HG03066 (cell line): ENCODE measurements at regions not wholly inside any gene's neighbourhood (a gene's known extent, or its start where the extent isn't known, plus 50 kb on each side); places are given as distances from the start of the nearest gene placed in this dataset.
A peak's percentile ranks its signal among the peaks of the same experiment; 100 is the strongest.

ENCODE experiments used
- ATAC-seq: cut with Tn5 transposase; IDR thresholded peaks from one replicate; pipeline ENCODE4 v1.9.1; 2021; ENCODE audit warnings: low read depth; ENCODE audit not compliant: unreplicated experiment

DNA sequence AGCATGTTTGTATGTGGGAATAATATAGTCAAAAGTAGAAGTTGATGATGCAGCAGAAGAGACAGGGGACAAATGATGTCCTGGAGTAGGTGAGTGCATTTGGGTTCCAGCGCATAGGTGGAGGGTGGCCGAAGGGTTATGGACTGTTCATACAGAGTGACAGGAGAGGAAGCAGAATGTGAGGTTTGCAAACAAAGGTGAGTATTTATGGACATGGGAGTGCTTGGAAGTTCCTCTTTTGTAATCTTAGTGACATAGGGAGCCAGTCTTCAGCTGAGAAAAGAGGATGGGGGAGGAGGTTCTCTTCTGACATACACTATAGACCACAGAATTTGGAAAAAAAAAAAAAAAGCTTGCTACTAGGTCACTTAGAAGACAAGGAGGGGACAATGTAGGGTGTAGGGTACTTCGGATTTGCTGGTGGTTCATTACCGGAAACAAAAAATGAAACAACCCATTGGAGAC is 331.6 kb downstream of the DLEU7 start:
- peak; percentile 46 for ATAC-seq

DNA sequence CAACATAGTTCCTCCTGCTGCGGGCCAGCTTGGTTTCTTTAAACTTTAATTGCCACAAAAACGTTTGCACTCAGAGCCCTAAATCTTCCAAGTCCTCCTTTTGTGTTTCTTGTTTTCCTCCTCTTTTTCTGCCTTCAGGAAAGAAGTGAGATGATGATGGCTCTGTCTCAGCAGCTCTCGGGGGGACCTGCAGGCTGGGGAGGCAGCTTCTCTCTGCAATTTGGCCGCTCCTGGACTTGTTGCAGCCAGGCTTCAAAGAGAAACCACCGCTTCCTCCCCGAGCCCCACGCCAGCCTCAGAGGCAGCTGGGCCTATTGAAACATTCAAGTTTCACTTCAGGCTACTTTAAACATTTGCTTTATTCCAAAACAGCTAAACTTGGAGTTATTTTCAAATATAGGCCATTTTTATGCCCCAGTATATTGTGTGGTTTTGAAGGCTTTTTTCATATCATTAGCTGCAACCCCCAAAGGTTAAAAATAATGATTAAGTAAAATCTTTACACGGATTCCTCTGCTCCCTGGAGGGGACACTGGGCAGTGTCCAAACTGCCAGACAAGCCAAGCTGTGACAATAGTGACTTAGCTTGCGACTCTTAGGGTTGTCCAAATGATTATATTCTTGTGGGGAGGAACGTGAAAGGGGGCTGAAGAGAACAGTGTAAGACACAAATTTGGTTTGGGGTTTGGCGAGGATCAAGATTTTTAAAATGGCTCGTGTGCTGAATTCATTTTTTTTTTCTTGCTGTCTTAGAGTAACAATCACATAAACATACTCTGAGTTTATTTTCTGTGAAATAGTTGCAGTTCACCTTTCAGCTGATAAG is 330.8 kb downstream of the DLEU7 start:
- peak; percentile 95 for ATAC-seq

DNA sequence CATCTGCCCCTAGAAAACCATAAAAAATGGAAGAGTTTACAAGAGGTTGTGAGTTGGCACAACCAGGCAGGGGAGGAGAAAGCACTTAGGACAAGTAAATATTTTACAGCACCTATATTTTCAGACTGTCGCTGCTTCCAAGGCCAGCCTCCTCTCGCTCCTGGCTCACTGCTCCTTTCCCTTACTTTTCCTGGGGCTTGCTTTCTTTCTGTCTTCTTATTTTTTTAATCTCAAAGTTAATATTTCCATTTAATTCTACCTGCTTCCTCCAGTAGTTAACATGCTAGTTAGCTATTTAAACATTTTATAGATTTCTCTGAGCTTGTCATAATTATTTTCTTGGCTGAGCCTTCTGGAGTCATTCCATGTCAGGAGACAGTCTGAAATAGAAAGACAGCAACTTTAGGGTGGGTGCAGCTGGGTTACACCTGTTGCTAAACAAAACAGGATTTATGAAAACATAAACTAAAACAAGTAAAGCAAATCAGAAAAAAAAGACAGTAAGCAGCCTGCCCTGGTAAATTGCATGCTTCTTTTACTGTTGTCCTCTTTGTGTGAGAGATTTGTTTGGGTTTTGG is 330.1 kb downstream of the DLEU7 start:
- ATAC-seq, result no peak

DNA sequence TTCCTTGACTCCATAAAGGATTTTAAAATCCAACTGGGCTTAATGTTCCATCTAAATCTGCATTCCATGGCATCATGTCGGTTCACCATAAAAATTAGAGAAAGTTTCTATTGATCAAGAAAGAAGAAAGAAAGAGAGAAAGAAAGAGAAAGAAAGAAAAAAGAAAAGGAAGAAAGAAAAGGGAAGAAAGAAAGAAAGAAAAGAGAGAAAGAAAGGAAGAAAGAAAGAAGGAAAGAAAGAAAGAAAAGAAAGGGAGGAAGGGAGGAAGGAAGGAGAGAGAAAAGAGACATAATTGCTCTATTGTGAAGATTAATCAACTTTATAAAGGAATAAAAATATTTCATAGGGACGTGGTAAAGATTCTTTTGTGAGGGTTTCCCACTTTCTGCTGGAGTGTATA is 329.2 kb downstream of the DLEU7 start:
- no peak for ATAC-seq

GRCh38 chr13:50518131-50518530 is 325.4 kb downstream of the DLEU7 start:
- no peak for ATAC-seq

DNA sequence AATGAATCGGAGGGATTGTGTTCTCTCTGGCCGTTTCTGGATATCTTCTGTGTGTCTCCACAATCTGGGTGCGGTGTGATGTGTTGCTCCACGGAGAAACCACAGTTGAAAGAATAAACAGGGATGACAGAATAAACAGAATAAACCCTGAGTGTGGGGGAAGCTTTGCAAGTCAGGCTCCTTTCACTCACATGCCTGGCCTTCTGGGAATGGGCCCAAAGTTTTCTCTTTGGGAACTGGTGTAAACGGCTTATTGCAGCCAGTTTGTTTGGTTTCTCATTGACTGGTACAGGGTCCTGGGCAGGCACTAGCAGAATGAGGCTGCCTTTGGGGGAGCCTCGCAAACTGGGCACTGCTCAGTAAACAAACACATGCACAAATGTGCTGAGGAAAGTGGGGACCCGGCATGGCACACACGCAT is 324.7 kb downstream of the DLEU7 start:
- no peak for ATAC-seq

DNA sequence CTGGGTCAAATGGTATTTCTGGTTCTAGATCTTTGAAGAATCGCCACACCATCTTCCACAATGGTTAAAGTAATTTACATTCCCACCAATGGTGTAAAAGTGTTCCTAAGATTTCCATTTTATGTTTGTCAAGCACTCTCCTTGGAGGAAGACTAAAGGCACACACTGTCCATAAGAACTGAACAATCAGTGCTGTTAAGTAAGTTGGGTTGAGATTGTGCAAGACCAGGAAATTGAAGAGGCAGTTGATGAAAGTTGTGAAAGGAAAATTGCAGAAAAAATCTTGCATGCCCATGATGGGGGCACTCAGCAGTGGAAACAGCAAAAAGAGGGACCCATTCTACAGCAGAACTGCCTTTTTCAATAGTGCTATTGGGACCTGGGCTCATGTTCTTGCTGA is 323.6 kb downstream of the DLEU7 start:
- no peak for ATAC-seq

GRCh38 chr13:50521006-50521830 is 322.3 kb downstream of the DLEU7 start:
- ATAC-seq, result no peak

DNA sequence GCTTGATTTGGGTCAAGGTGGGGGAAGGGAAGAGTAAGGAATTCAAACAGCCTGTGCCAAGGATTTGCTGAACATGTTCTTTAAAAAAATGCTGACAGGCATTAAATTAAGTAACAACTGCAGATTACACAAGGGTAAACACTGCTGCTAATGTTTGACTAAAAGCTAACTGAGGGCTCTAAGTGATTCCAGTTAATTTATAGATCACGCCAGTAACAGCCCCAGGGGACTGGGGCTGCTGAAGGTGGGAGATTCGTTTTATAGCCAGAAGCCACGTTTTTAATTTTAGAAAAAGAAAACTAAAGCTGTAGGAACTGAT is 321.7 kb downstream of the DLEU7 start:
- no peak for ATAC-seq

DNA sequence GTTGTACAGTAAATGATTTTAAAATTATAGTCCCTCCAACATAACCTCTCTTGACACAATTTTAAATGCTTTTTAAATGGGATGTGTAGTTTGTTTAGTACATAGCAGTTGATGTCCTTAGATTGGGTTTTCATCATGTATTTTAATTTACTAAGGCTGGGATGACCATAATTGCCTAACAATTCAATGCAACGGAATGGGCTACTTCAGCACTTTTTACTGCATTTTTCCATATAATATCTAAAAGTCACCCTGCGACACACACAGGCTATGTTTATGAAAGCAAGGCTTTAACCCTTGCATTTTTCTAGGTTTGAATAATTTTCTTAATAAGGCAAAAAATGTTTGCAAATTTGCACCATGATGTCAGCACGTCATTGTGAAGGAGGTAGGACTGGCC is 321.0 kb downstream of the DLEU7 start:
- ATAC-seq, result no peak

- ATAC-seq, result no peak
Measured at GRCh38 chr13:50523307-50523706, 320.2 kb downstream of the DLEU7 start.

- ATAC-seq, result no peak
Measured at GRCh38 chr13:50524560-50524959, 318.9 kb downstream of the DLEU7 start.

GRCh38 chr13:50526661-50527071 is 316.8 kb downstream of the DLEU7 start:
- no peak for ATAC-seq

DNA sequence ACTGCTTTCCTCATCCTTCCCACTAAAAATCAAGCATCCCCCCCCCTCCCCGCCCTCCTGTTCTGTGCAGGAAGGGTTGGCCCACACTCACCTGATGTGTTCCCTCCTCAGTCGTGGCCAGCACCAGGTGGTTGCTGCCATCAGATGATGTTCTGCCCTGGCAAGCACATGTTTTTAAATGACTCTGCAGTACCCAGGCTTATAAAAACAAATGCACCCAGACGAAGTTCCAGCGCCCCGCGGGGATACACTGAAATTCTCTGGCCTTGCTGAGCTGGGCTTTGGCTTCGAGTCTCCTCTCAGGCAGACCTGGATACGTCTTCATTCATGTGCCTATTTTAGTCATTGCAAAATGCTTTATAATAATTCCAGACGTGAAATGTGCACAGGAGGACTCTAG is 316.3 kb downstream of the DLEU7 start:
- ATAC-seq, result no peak

DNA sequence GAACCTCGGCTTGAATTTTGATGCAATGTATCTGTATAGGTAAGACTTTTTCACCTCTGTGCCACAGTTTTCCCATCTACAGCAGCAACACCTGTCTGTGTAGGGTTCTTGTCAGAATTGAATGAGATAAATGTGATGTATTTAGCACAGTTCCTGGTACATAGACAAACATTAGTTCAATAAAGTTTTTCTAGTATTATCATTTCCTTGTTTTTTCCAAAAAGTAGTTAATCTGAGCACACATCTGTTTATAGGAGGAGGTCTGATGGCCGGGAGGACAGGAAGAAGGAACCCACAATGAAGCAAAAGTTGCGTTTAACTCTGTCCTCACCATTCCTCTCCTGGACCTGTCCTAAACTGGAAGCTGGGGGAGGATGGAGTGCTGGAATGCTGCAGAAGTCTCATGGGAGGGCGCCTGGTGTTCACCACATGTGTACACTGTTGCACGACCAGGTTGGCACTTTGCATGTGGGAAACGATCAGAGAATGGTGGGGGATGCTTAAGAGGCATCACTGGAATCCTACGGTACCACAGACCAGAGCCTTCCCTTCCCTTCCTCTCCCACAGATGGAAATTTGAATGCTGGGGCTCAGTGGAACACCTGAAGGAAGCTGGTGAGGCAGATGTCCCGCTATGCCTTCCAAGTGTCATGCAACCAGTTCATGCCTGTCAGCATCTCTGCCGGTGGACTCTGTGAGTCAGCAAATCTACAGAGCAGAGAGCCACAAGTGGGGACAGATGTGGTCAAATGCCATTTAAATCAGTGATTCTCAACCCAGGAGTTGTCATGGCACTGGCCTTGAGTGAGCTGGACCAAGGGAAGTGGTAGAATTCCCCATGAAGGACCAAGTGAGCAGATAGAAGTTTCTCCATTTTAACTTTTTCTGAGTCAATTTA is 315.6 kb downstream of the DLEU7 start:
- no peak for ATAC-seq

- no peak for ATAC-seq
Measured at GRCh38 chr13:50529154-50529882, 314.2 kb downstream of the DLEU7 start.

- ATAC-seq, result no peak
Measured at GRCh38 chr13:50531917-50532899, 311.3 kb downstream of the DLEU7 start.

DNA sequence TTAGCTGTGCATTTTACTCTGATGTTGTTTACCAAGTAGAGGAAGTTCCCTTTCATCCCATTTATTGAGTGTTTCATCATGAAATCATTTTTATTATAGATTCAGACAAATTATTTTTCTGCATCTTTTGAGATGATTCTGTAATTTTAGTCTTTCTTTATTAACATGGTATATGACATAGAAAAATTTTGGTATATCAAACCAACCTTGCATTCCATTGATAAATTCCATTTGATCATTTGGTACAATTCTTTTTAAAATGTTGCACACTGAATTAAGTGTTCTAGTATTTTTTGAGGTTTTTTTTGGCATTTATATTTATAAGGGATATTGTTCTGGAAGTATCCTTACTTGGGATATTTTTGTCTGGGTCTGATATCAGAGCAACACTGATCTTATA is 308.4 kb downstream of the DLEU7 start:
- no peak for ATAC-seq

GRCh38 chr13:50537029-50537428 is 306.5 kb downstream of the DLEU7 start:
- ATAC-seq, result no peak
